ENCODE measurements at regions not wholly inside any gene's neighbourhood (a gene's known extent, or its start where the extent isn't known, plus 50 kb on each side); places are given as distances from the start of the nearest gene placed in this dataset.

DNA sequence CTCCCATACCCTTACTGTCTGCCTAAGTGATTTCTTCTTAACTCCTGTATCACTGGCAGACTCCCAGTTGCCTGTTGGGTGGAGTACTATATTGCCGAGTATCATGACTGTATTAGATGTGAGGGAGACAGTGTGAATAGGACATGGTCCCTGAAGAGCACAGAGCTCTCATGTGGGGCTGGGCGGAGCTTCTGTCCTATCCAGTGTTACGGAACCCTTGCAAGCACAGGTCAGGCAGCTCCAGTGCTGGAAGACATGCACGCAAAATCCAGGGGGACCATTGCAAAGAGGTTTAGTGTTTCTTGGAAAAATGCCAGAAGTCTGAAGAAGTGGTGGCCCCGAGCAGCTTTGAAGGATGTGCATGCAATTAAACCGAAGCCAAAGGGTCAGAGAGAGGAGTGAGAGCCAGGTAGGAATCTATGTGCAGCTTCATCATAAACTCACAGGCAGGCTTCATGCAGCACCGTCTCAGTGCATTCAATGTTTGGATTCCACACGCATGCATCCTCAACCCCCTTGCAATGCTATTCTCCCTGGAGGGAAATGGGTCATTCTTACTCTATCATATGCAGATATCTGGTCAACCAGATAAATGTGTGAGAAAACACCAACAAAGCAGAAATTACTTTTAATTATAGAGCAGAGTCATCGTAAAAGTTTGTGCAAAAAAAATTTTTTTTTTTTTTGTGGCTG lies 49.7 kb upstream of the DHRSX start:
- no peak for TF ChIP-seq CTCF (IDR thresholded peaks at IDR 0.05)
- no peak for TF ChIP-seq POLR2A (IDR thresholded peaks at IDR 0.05)
- no peak for TF ChIP-seq EP300 (IDR thresholded peaks at IDR 0.05)
